H9 (cell line): ENCODE measurements at regions not wholly inside any gene's neighbourhood (a gene's known extent, or its start where the extent isn't known, plus 50 kb on each side); places are given as distances from the start of the nearest gene placed in this dataset.

Experiments used
- DNase-seq: peaks from one replicate; pipeline ENCODE4 v3.0.0-alpha.2; 2017
- H2AFZ ChIP-seq: one replicate; pipeline ENCODE4 v1.6.1; 2013; ENCODE audit warnings: mild to moderate bottlenecking, low read length, control low read depth, moderate library complexity
- H2AK5ac ChIP-seq: 2 replicates; pipeline ENCODE4 v1.6.1; 2013; ENCODE audit warnings: low read length, control low read depth, mixed read lengths; ENCODE audit not compliant: insufficient read length
- H2BK120ac ChIP-seq: one replicate; pipeline ENCODE4 v1.6.1; 2013; ENCODE audit warnings: low read depth, mild to moderate bottlenecking, low read length, control low read depth, inconsistent platforms; ENCODE audit not compliant: poor library complexity, severe bottlenecking
- H2BK12ac ChIP-seq: 2 replicates; pipeline ENCODE4 v1.6.1; 2013; ENCODE audit warnings: low read length, control low read depth, mixed read lengths, low read depth; ENCODE audit not compliant: insufficient read length
- H2BK15ac ChIP-seq: 2 replicates; pipeline ENCODE4 v1.6.1; 2013; ENCODE audit warnings: low read depth, low read length, control low read depth
- H2BK20ac ChIP-seq: one replicate; pipeline ENCODE4 v1.6.1; 2013; ENCODE audit warnings: low read depth, mild to moderate bottlenecking, low read length, control low read depth, inconsistent platforms; ENCODE audit not compliant: poor library complexity, severe bottlenecking
- H2BK5ac ChIP-seq: 2 replicates; pipeline ENCODE4 v1.6.1; 2013; ENCODE audit warnings: low read length, control low read depth, mixed read lengths; ENCODE audit not compliant: insufficient read length
- H3K14ac ChIP-seq: 2 replicates; pipeline ENCODE4 v1.6.1; 2013; ENCODE audit warnings: low read length, control low read depth; ENCODE audit not compliant: insufficient read depth
- H3K18ac ChIP-seq: 2 replicates; pipeline ENCODE4 v1.6.1; 2013; ENCODE audit warnings: low read depth, mild to moderate bottlenecking, mixed read lengths, low read length, control low read depth; ENCODE audit not compliant: insufficient read length
- H3K23ac ChIP-seq: 2 replicates; pipeline ENCODE4 v1.6.1; 2013; ENCODE audit warnings: low read length, control low read depth, mixed read lengths, low read depth; ENCODE audit not compliant: insufficient read length
- H3K23me2 ChIP-seq: 2 replicates; pipeline ENCODE4 v1.6.1; 2013; ENCODE audit warnings: low read depth, mild to moderate bottlenecking, mixed read lengths, low read length, control low read depth; ENCODE audit not compliant: insufficient read length, poor library complexity, severe bottlenecking
- H3K27ac ChIP-seq: 2 replicates; pipeline ENCODE4 v1.5.1; 2013; ENCODE audit warnings: low read length, control low read depth, mixed read lengths, low read depth; ENCODE audit not compliant: insufficient read length
- H3K27me3 ChIP-seq: 2 replicates; pipeline ENCODE4 v1.6.1; 2013; ENCODE audit warnings: low read length, control low read depth, inconsistent platforms; ENCODE audit not compliant: insufficient read depth
- H3K4ac ChIP-seq: 2 replicates; pipeline ENCODE4 v1.6.1; 2013; ENCODE audit warnings: low read depth, mild to moderate bottlenecking, control low read depth, inconsistent platforms, low read length, moderate library complexity
- H3K4me1 ChIP-seq: 2 replicates; pipeline ENCODE4 v1.6.1; 2013; ENCODE audit warnings: low read length, control low read depth, inconsistent platforms; ENCODE audit not compliant: insufficient read depth
- H3K4me2 ChIP-seq: 2 replicates; pipeline ENCODE4 v1.6.1; 2013; ENCODE audit warnings: low read length, control low read depth, mixed read lengths; ENCODE audit not compliant: insufficient read length, insufficient read depth
- H3K56ac ChIP-seq: 2 replicates; pipeline ENCODE4 v1.6.1; 2013; ENCODE audit warnings: low read depth, mild to moderate bottlenecking, mixed read lengths, low read length, control low read depth; ENCODE audit not compliant: insufficient read length
- H3K79me1 ChIP-seq: 2 replicates; pipeline ENCODE4 v1.6.1; 2013; ENCODE audit warnings: low read depth, mild to moderate bottlenecking, moderate library complexity, low read length, control low read depth, inconsistent platforms; ENCODE audit not compliant: insufficient read depth, poor library complexity, severe bottlenecking
- H3K79me2 ChIP-seq: 2 replicates; pipeline ENCODE4 v1.6.1; 2013; ENCODE audit warnings: low read length, control low read depth, inconsistent platforms; ENCODE audit not compliant: insufficient read depth
- H3K9ac ChIP-seq: 2 replicates; pipeline ENCODE4 v1.6.1; 2013; ENCODE audit warnings: low read length, control low read depth, mixed read lengths; ENCODE audit not compliant: insufficient read length; ENCODE audit errors: extremely low read depth
- H3K9me3 ChIP-seq: one replicate; pipeline ENCODE4 v1.6.1; 2013; ENCODE audit warnings: low read depth, low read length, inconsistent platforms; ENCODE audit not compliant: control insufficient read depth
- H3T11ph ChIP-seq: one replicate; pipeline ENCODE4 v1.6.1; 2013; ENCODE audit warnings: mild to moderate bottlenecking, low read length, control low read depth, inconsistent platforms
- H4K20me1 ChIP-seq: one replicate; pipeline ENCODE4 v1.6.1; 2013; ENCODE audit not compliant: control insufficient read depth, insufficient read length, insufficient read depth
- H4K5ac ChIP-seq: 2 replicates; pipeline ENCODE4 v1.6.1; 2013; ENCODE audit warnings: low read depth, mild to moderate bottlenecking, mixed read lengths, low read length, control low read depth; ENCODE audit not compliant: insufficient read length
- H4K8ac ChIP-seq: replicated peaks from 2 replicates; pipeline ENCODE4 v1.6.1; 2013; ENCODE audit warnings: low read length, control low read depth, mixed read lengths, low read depth; ENCODE audit not compliant: insufficient read length
- H4K91ac ChIP-seq: 2 replicates; pipeline ENCODE4 v1.6.1; 2013; ENCODE audit warnings: low read depth, mild to moderate bottlenecking, moderate library complexity, mixed read lengths, low read length, control low read depth; ENCODE audit not compliant: insufficient read length
- H3K27ac Mint-ChIP-seq, 3 experiments: 2 replicates in 2 of 3; 3 replicates in 1 of 3; pipeline ENCODE4 v1.8.0; 2020 to 2021; ENCODE audit warnings: mixed read lengths in 3 of 3, mild to moderate bottlenecking in 1 of 3, moderate library complexity in 1 of 3
- H3K27me3 Mint-ChIP-seq: 2 replicates; pipeline ENCODE4 v1.8.0; 2021; ENCODE audit warnings: low read depth, mild to moderate bottlenecking, moderate library complexity, mixed read lengths
- H3K36me3 Mint-ChIP-seq, 3 experiments: 2 replicates in 2 of 3; 3 replicates in 1 of 3; pipeline ENCODE4 v1.8.0; 2020 to 2021; ENCODE audit warnings: low read depth in 3 of 3, mixed read lengths in 3 of 3; ENCODE audit not compliant: insufficient read depth in 1 of 3
- H3K4me1 Mint-ChIP-seq, 2 experiments: 2 replicates each; pipeline ENCODE4 v1.8.0; 2020; ENCODE audit warnings: mixed read lengths in 2 of 2
- H3K4me3 Mint-ChIP-seq, 2 experiments: 2 replicates in 1 of 2; 3 replicates in 1 of 2; pipeline ENCODE4 v1.8.0; 2020 to 2021; ENCODE audit warnings: mild to moderate bottlenecking in 2 of 2, mixed read lengths in 2 of 2, moderate library complexity in 1 of 2
- H3K9me3 Mint-ChIP-seq, 2 experiments: 2 replicates in 1 of 2; 3 replicates in 1 of 2; pipeline ENCODE4 v1.8.0; 2020; ENCODE audit warnings: mild to moderate bottlenecking in 2 of 2, mixed read lengths in 2 of 2, moderate library complexity in 1 of 2
- WGBS: extraction: QIAGEN DNeasy Blood & Tissue Kit; methylation state at CpG from one replicate; pipeline ENCODE4 v1.1.7; 2013; ENCODE audit warnings: missing lambda C conversion rate, low lambda C conversion rate, mixed read lengths; ENCODE audit not compliant: insufficient read length; ENCODE audit errors: extremely low coverage; 5-methylcytosine and 5-hydroxymethylcytosine counted together
- TF ChIP-seq, protein P1 (sequence below): fragments of 200-600 bp; sonication (generic); conservative IDR thresholded peaks from 3 replicates; pipeline ENCODE4 v1.8.0; 2021; ENCODE audit warnings: antibody characterized with exemption, mild to moderate bottlenecking

DNA sequence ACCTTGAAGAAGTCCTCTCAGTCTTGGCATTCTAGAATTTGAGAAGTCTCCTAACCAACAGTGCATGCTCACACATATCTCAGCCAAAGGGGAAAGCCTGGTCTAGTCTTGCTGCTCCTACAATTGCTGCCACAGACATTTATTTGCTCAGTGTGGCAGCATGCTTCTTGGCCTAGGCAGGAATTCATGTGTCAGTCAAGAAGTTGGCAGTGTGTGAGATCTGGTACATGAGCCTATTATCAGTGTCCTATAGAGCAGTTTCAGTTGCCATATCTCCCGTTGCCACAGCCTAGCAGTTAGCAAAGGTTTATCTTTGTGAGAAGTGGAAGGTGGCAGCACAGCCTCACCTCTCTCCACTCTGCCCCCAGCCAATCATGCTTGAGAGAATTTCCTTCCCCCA lies 176.9 kb upstream of the ARHGEF9 start:
- Histone ChIP-seq H4K91ac (no peak overlapping the region), H2BK12ac (no peak overlapping the region), H3K56ac (no peak overlapping the region), H3K27ac (no peak overlapping the region), H3K9me3 (peaks cover 42% of the 10 kb centered on the region), H3K4ac (no peak overlapping the region), H4K8ac (no peak overlapping the region), H4K5ac (no peak overlapping the region), H2BK120ac (no peak overlapping the region), H2BK15ac (no peak overlapping the region), H4K20me1 (no peaks in the 10 kb centered on the region), H2BK20ac (no peak overlapping the region), H2AK5ac (no peak overlapping the region), H3K27me3 (0 out of 2 replicates have a peak, but pooled peaks cover 2% of the 10 kb centered on the region), H3K79me2 (no peaks in the 10 kb centered on the region), H3K23me2 (no peaks in the 10 kb centered on the region), H3K4me2 (no peak overlapping the region), H3K4me1 (no peaks in the 10 kb centered on the region; the same call in 1 of the 2 replicates), H3K9ac (no peak overlapping the region), H3T11ph (no peak overlapping the region), H3K14ac (no peak overlapping the region), H2AFZ (no peak overlapping the region), H3K79me1 (no peaks in the 10 kb centered on the region), H2BK5ac (no peak overlapping the region), H3K18ac (no peak overlapping the region), H3K23ac (no peak overlapping the region)
- H3K27ac Mint-ChIP-seq, result no peak overlapping the region; a peak in 1 of 7 replicates
- peaks cover 67 to 70% of the 10 kb centered on the region in 2 experiments for H3K9me3 Mint-ChIP-seq
- no CpG with 5 or more reads among the region's 1 CpG for WGBS
- no peaks in the 10 kb centered on the region for H3K27me3 Mint-ChIP-seq
- TF ChIP-seq, protein P1, sequence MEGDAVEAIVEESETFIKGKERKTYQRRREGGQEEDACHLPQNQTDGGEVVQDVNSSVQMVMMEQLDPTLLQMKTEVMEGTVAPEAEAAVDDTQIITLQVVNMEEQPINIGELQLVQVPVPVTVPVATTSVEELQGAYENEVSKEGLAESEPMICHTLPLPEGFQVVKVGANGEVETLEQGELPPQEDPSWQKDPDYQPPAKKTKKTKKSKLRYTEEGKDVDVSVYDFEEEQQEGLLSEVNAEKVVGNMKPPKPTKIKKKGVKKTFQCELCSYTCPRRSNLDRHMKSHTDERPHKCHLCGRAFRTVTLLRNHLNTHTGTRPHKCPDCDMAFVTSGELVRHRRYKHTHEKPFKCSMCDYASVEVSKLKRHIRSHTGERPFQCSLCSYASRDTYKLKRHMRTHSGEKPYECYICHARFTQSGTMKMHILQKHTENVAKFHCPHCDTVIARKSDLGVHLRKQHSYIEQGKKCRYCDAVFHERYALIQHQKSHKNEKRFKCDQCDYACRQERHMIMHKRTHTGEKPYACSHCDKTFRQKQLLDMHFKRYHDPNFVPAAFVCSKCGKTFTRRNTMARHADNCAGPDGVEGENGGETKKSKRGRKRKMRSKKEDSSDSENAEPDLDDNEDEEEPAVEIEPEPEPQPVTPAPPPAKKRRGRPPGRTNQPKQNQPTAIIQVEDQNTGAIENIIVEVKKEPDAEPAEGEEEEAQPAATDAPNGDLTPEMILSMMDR, result no peak
- H3K4me1 Mint-ChIP-seq, result peaks cover 23 to 29% of the 10 kb centered on the region in 2 experiments
- H3K36me3 Mint-ChIP-seq, result peaks cover 2 to 9% (median 7%) of the 10 kb centered on the region in 3 experiments
- H3K4me3 Mint-ChIP-seq, result no peak overlapping the region
- DNase-seq, result no peak
